HCT116 (cell line): ENCODE measurements at regions not wholly inside any gene's neighbourhood (a gene's known extent, or its start where the extent isn't known, plus 50 kb on each side); places are given as distances from the start of the nearest gene placed in this dataset.

Experiments used
- ATAC-seq: fragments of 200-7000 bp; cut with Tn5 transposase; 2 replicates; pipeline ENCODE4 v1.9.1; 2020; ENCODE audit warnings: mild to moderate bottlenecking, moderate library complexity
- BruUV-seq: library from RNA; stranded (reverse); fragments of 400-500 nt; replicated peaks from 2 replicates; lab custom pipeline; 2021; lab: Mats Ljungman, UMichigan
- CTCF ChIA-PET: fragments of 300-600 bp; sonication (Branson Sonifier 250); formaldehyde crosslinking; loops from one replicate; lab custom pipeline; 2021; ENCODE audit warnings: antibody characterized with exemption; lab: Charles Lee
- POLR2A ChIA-PET: fragments of 300-600, 350-600 bp; sonication (Branson Sonifier 250); formaldehyde crosslinking; loops from one replicate; lab custom pipeline; 2021; ENCODE audit warnings: antibody characterized with exemption; lab: Charles Lee
- RAD21 ChIA-PET, 2 experiments: fragments of 300-600 bp; sonication (Branson Sonifier 250); formaldehyde crosslinking; loops; one replicate each; lab custom pipeline; 2023; ENCODE audit warnings: low total read pairs in 2 of 2; ENCODE audit not compliant: uncharacterized antibody in 2 of 2, unreplicated experiment in 2 of 2, low non-redundant PET in 1 of 2; lab: Charles Lee
- DNase-seq: peaks from one replicate; pipeline ENCODE4 v3.0.0-alpha.2; 2010; ENCODE audit warnings: low read depth, low spot score
- H2AFZ ChIP-seq: fragments of 200-600 bp; shearing (Covaris generic), sonication (generic); 2 replicates; pipeline ENCODE4 v1.6.1; 2017; ENCODE audit warnings: low read depth, mixed run types, mixed read lengths, antibody characterized with exemption, low read length; ENCODE audit not compliant: poor library complexity, severe bottlenecking
- H3K27ac ChIP-seq: 2 replicates; pipeline ENCODE4 v1.5.1; 2012; ENCODE audit warnings: low read depth, low read length
- H3K27me3 ChIP-seq: fragments of 200-600 bp; sonication (generic); 2 replicates; pipeline ENCODE4 v1.6.1; 2016; ENCODE audit warnings: mixed run types, low read length, mixed read lengths; ENCODE audit not compliant: insufficient read depth
- H3K36me3 ChIP-seq, 2 experiments: fragments of 200-500 bp in 1 of 2; fragments of 200-600 bp in 1 of 2; sonication (Bioruptor generic) in 1 of 2; sonication (generic) in 1 of 2; 2 replicates each; pipeline versions ENCODE4 v1.5.1 to v1.6.1; 2014 to 2016; ENCODE audit warnings: low read length in 2 of 2, inconsistent platforms in 1 of 2, mixed read lengths in 1 of 2, mixed run types in 1 of 2; ENCODE audit not compliant: insufficient read depth in 2 of 2, control insufficient read depth in 1 of 2
- H3K4me1 ChIP-seq, 2 experiments: fragments of 200-600 bp in 1 of 2; sonication (generic) in 1 of 2; 2 replicates each; pipeline versions ENCODE4 v1.5.1 to v1.6.1; 2012 to 2017; ENCODE audit warnings: low read length in 2 of 2, inconsistent platforms in 1 of 2, mild to moderate bottlenecking in 1 of 2, mixed read lengths in 1 of 2, mixed run types in 1 of 2, moderate library complexity in 1 of 2; ENCODE audit not compliant: insufficient read depth in 2 of 2, control insufficient read depth in 1 of 2
- H3K4me2 ChIP-seq: fragments of 200-600 bp; sonication (generic); 2 replicates; pipeline ENCODE4 v1.6.1; 2017; ENCODE audit warnings: mixed run types, low read length, mixed read lengths
- H3K4me3 ChIP-seq, 2 experiments: fragments of 200-600 bp in 1 of 2; sonication (generic) in 1 of 2; replicated peaks in 1 of 2; 2 replicates each; pipeline ENCODE4 v1.5.1; 2011 to 2016; ENCODE audit warnings: low read length in 2 of 2, control low read depth in 1 of 2, low read depth in 1 of 2, mild to moderate bottlenecking in 1 of 2, mixed read lengths in 1 of 2, mixed run types in 1 of 2
- H3K79me2 ChIP-seq: fragments of 200-600 bp; sonication (generic); 2 replicates; pipeline ENCODE4 v1.6.1; 2017; ENCODE audit warnings: mild to moderate bottlenecking, mixed run types, low read length, moderate library complexity, mixed read lengths; ENCODE audit not compliant: insufficient read depth
- H3K9ac ChIP-seq: fragments of 200-600 bp; sonication (generic); 2 replicates; pipeline ENCODE4 v1.6.1; 2016; ENCODE audit warnings: low read length, mixed read lengths
- H3K9me2 ChIP-seq: fragments of 200-600 bp; sonication (generic), shearing (Covaris generic); 2 replicates; pipeline ENCODE4 v1.6.1; 2017; ENCODE audit warnings: mixed run types, mild to moderate bottlenecking, moderate library complexity; ENCODE audit not compliant: insufficient read depth
- H3K9me3 ChIP-seq, 2 experiments: fragments of 200-500 bp in 1 of 2; fragments of 200-600 bp in 1 of 2; sonication (Bioruptor generic) in 1 of 2; sonication (generic) in 1 of 2; 2 replicates each; pipeline ENCODE4 v1.6.1; 2014 to 2017; ENCODE audit warnings: low read length in 2 of 2, mixed read lengths in 2 of 2, inconsistent platforms in 1 of 2, low read depth in 1 of 2, mild to moderate bottlenecking in 1 of 2, mixed run types in 1 of 2, moderate library complexity in 1 of 2; ENCODE audit not compliant: control insufficient read depth in 1 of 2, insufficient read depth in 1 of 2
- H4K20me1 ChIP-seq: fragments of 200-600 bp; sonication (generic), shearing (Covaris generic); 2 replicates; pipeline ENCODE4 v1.6.1; 2017; ENCODE audit warnings: mixed run types, mild to moderate bottlenecking, moderate library complexity; ENCODE audit not compliant: insufficient read depth
- CBX3 ChIP-seq: IDR thresholded peaks from 2 replicates; pipeline ENCODE4 v1.6.1; 2012; ENCODE audit warnings: low read depth
- FOSL1 ChIP-seq: IDR thresholded peaks from 2 replicates; pipeline ENCODE4 v1.6.1; 2012; ENCODE audit warnings: low read depth
- SIN3A ChIP-seq: IDR thresholded peaks from 2 replicates; pipeline ENCODE4 v1.6.1; 2012; ENCODE audit warnings: low read depth
- TCF7L2 ChIP-seq: IDR thresholded peaks from 2 replicates; pipeline ENCODE4 v1.7.0; 2011; ENCODE audit warnings: borderline replicate concordance, inconsistent platforms; ENCODE audit not compliant: insufficient read depth, insufficient read length; ENCODE audit errors: extremely low read depth
- YY1 ChIP-seq: IDR thresholded peaks from 2 replicates; pipeline ENCODE4 v1.6.1; 2011; ENCODE audit warnings: low read length, low read depth, moderate library complexity, mild to moderate bottlenecking; ENCODE audit not compliant: insufficient replicate concordance; ENCODE audit errors: extremely low read depth
- ZBTB33 ChIP-seq: IDR thresholded peaks from 2 replicates; pipeline ENCODE4 v1.6.1; 2011; ENCODE audit warnings: mild to moderate bottlenecking, low read length, moderate library complexity; ENCODE audit not compliant: insufficient replicate concordance; ENCODE audit errors: extremely low read depth
- intact Hi-C: fragments of 100-400 bp; cut with micrococcal nuclease; formaldehyde crosslinking; loops from 2 replicates; pipeline ENCODE4 v1.10.0; 2022
- TF ChIP-seq, protein P1 (sequence below): IDR thresholded peaks from 2 replicates; pipeline ENCODE4 v1.6.1; 2012; ENCODE audit warnings: low read depth

- no peaks in the 10 kb centered on the region for H3K9me3 ChIP-seq
- H3K4me1 ChIP-seq = no peaks in the 10 kb centered on the region
- no peak overlapping the region for H3K4me3 ChIP-seq
- intact Hi-C loops = no loop called here
- H2AFZ ChIP-seq = no peak overlapping the region
- DNase-seq = no peak
- H4K20me1 ChIP-seq = no peaks in the 10 kb centered on the region
- H3K79me2 ChIP-seq = no peaks in the 10 kb centered on the region
- no peak for ATAC-seq
- H3K9ac ChIP-seq = no peak overlapping the region
- ChIA-PET POLR2A (no interaction called here), RAD21 (no interaction called here)
- H3K27me3 ChIP-seq = no peaks in the 10 kb centered on the region
- BruUV-seq = no TSS peak
- no peak overlapping the region for H3K27ac ChIP-seq
- H3K4me2 ChIP-seq = no peak overlapping the region
- no peaks in the 10 kb centered on the region for H3K9me2 ChIP-seq
- TF ChIP-seq, protein P1, sequence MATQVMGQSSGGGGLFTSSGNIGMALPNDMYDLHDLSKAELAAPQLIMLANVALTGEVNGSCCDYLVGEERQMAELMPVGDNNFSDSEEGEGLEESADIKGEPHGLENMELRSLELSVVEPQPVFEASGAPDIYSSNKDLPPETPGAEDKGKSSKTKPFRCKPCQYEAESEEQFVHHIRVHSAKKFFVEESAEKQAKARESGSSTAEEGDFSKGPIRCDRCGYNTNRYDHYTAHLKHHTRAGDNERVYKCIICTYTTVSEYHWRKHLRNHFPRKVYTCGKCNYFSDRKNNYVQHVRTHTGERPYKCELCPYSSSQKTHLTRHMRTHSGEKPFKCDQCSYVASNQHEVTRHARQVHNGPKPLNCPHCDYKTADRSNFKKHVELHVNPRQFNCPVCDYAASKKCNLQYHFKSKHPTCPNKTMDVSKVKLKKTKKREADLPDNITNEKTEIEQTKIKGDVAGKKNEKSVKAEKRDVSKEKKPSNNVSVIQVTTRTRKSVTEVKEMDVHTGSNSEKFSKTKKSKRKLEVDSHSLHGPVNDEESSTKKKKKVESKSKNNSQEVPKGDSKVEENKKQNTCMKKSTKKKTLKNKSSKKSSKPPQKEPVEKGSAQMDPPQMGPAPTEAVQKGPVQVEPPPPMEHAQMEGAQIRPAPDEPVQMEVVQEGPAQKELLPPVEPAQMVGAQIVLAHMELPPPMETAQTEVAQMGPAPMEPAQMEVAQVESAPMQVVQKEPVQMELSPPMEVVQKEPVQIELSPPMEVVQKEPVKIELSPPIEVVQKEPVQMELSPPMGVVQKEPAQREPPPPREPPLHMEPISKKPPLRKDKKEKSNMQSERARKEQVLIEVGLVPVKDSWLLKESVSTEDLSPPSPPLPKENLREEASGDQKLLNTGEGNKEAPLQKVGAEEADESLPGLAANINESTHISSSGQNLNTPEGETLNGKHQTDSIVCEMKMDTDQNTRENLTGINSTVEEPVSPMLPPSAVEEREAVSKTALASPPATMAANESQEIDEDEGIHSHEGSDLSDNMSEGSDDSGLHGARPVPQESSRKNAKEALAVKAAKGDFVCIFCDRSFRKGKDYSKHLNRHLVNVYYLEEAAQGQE = no peak
- TF ChIP-seq YY1 = no peak
- TF ChIP-seq TCF7L2 = no peak
- no peak for TF ChIP-seq FOSL1
- no peak for TF ChIP-seq ZBTB33
- TF ChIP-seq CBX3 = no peak
- no peak for TF ChIP-seq SIN3A
- TF ChIP-seq, all 23 proteins: peak for 0
- CTCF ChIA-PET = no interaction called here
- H3K36me3 ChIP-seq = no peaks in the 10 kb centered on the region
Observed at GRCh38 chrX:25503826-25504225, 488.1 kb upstream of the ARX start.
